Endothelial cell (in vitro differentiated cells): ENCODE measurements at regions not wholly inside any gene's neighbourhood (a gene's known extent, or its start where the extent isn't known, plus 50 kb on each side); places are given as distances from the start of the nearest gene placed in this dataset.

Source experiments
- DNase-seq: peaks from one replicate; pipeline ENCODE4 v3.0.0; 2021; ENCODE audit warnings: low spot score
- H3K27ac Mint-ChIP-seq: one replicate; pipeline ENCODE4 v1.8.0; 2021; ENCODE audit warnings: mixed read lengths, inconsistent platforms; ENCODE audit not compliant: unreplicated experiment
- H3K27me3 Mint-ChIP-seq: one replicate; pipeline ENCODE4 v1.8.0; 2021; ENCODE audit warnings: mild to moderate bottlenecking, moderate library complexity, mixed read lengths, inconsistent platforms; ENCODE audit not compliant: unreplicated experiment
- H3K36me3 Mint-ChIP-seq: one replicate; pipeline ENCODE4 v1.8.0; 2021; ENCODE audit warnings: mild to moderate bottlenecking, low read depth, mixed read lengths, inconsistent platforms; ENCODE audit not compliant: unreplicated experiment
- H3K4me1 Mint-ChIP-seq: one replicate; pipeline ENCODE4 v1.8.0; 2021; ENCODE audit warnings: mild to moderate bottlenecking, mixed read lengths, inconsistent platforms; ENCODE audit not compliant: unreplicated experiment
- H3K4me3 Mint-ChIP-seq: one replicate; pipeline ENCODE4 v1.8.0; 2021; ENCODE audit warnings: mild to moderate bottlenecking, mixed read lengths, inconsistent platforms; ENCODE audit not compliant: unreplicated experiment
- H3K9me3 Mint-ChIP-seq: one replicate; pipeline ENCODE4 v1.8.0; 2021; ENCODE audit warnings: mixed read lengths, inconsistent platforms; ENCODE audit not compliant: unreplicated experiment
- TF ChIP-seq, protein P1 (sequence below): fragments of 200-600 bp; sonication (generic); IDR thresholded peaks from one replicate; pipeline ENCODE4 v1.5.0; 2021; ENCODE audit warnings: antibody characterized with exemption; ENCODE audit not compliant: unreplicated experiment

DNA sequence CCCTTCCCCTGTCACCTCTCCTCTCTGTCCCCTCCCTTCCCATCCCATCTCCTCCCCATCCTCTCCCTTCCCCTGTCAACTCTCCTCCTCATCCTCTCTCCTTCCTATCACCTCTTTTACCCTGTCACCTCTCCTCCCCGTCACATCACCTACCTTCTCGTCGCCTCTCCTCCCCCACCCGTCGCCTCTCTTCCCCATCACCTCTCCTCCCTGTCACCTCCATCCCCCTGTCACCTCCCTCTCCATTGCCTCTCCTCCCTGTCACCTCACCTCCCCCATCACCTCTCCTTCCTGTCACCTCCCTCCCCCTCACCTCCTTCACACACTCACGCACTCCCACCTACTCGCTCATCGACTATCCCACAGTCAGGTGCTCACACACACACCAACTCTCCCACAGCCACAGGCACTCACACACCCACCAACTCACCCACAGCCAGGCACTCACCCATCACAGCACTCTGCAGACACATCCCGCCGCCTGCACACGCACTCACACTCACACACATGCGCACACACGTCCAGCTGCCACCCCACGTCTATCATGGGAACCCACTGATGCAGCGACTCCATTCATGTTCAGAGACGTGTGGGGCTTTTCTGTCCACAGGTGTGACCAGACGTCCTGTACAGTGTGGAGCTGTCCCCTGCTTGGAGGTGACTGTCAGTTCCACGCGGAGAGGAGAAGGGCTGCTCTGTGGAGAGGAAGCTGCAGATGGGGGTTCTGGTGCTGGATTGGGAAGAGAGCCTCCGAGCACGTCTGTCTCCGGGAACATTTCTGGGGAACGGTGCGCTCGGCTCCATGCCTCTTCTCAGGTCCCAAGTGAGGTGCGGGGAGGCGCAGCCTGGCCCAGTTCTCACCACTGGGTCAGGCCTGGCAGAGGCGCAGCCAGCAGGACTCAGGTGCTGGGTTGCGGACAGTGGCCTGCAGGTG is 184.3 kb downstream of the TTLL2 start:
- DNase-seq = no peak
- Mint-ChIP-seq H3K4me1 (peaks cover 35% of the 10 kb centered on the region), H3K27ac (no peak overlapping the region), H3K27me3 (peaks cover 21% of the 10 kb centered on the region), H3K36me3 (no peaks in the 10 kb centered on the region), H3K9me3 (no peaks in the 10 kb centered on the region), H3K4me3 (no peak overlapping the region)
- TF ChIP-seq, protein P1, sequence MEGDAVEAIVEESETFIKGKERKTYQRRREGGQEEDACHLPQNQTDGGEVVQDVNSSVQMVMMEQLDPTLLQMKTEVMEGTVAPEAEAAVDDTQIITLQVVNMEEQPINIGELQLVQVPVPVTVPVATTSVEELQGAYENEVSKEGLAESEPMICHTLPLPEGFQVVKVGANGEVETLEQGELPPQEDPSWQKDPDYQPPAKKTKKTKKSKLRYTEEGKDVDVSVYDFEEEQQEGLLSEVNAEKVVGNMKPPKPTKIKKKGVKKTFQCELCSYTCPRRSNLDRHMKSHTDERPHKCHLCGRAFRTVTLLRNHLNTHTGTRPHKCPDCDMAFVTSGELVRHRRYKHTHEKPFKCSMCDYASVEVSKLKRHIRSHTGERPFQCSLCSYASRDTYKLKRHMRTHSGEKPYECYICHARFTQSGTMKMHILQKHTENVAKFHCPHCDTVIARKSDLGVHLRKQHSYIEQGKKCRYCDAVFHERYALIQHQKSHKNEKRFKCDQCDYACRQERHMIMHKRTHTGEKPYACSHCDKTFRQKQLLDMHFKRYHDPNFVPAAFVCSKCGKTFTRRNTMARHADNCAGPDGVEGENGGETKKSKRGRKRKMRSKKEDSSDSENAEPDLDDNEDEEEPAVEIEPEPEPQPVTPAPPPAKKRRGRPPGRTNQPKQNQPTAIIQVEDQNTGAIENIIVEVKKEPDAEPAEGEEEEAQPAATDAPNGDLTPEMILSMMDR = no peak

DNA sequence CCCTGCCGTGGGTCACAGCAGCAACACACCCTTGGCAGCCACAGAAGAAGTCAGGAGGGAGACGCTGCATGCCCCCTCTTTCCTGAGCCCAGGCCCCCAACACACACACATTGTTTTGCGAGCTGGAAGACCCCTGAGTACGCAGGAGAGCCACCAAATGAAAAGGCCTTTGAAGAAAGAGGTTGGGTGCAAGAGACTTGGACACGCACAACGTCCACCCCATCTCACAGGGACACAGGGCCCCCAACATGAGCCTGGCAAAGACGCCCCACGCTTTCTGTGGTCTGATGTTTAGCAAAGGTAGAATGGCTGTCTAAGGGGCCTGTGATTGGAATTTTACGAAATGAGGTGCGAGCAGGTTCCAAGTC is 185.0 kb downstream of the TTLL2 start:
- Mint-ChIP-seq H3K9me3 (no peaks in the 10 kb centered on the region), H3K4me1 (peaks cover 28% of the 10 kb centered on the region), H3K36me3 (no peaks in the 10 kb centered on the region), H3K27me3 (peaks cover 16% of the 10 kb centered on the region), H3K27ac (no peak overlapping the region), H3K4me3 (no peak overlapping the region)
- TF ChIP-seq, protein P1 = no peak
- DNase-seq = no peak

DNA sequence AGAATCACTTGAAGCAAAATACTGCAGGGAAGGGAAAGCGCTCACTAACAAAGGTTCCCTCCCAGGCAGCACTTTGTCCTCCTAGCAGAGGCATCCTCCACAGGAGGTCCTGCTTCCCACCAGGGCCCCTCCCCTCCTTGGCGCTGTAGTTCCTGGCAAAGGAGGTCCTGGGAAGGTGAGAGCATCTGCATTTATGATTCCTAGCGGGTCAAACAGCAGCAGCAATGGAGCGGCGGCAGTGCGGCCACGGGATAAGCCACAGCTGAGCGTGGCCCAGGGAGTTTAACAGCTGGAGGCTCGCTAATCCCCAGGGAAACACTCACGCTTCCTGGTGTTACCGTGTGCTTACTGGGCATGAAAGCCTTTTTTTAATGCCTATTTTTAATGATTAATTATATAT is 185.8 kb downstream of the TTLL2 start:
- TF ChIP-seq, protein P1 = no peak
- H3K4me3 Mint-ChIP-seq = no peak overlapping the region
- no peak for DNase-seq

DNA sequence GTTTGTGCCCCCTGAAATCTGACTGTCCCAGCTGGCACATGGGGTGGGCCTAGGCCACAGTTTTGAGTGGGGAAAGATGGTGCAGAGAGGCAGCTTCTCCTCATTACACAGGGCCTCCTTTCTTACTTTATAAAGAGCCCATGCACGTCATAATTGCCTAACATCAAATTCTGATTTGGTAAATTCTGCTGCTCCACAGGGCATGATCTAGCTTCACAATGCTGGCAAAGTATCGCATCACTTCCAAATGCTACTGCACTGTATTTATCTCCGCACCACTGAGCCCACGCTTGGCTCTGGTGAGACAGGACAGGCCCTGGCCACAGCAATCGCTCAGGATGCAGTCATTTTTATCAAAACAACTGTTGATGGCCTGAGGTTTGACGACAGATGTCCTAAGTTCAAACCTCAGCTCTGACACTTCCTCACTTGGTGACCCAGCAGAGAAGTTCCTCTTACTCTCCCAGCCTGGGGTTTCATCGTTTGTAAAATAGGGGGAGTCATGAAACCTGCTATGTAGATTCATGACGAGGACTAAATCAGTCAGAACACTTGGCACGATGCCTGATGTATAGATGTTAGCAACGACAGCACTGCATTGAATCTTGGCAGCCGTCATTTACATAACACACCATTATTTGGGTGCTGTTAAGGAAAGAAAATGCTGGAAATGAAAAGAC is 187.9 kb downstream of the TTLL2 start:
- H3K27ac Mint-ChIP-seq = no peak overlapping the region
- H3K4me3 Mint-ChIP-seq = no peak overlapping the region
- H3K9me3 Mint-ChIP-seq = no peaks in the 10 kb centered on the region
- H3K27me3 Mint-ChIP-seq = peaks cover 6% of the 10 kb centered on the region
- H3K36me3 Mint-ChIP-seq = no peaks in the 10 kb centered on the region
- no peak for DNase-seq
- TF ChIP-seq, protein P1 = no peak
- H3K4me1 Mint-ChIP-seq = peaks cover 6% of the 10 kb centered on the region

More for the DNA sequence above, 185.8 kb downstream of the TTLL2 start:
- Mint-ChIP-seq H3K36me3 (no peaks in the 10 kb centered on the region), H3K27me3 (peaks cover 16% of the 10 kb centered on the region), H3K27ac (no peak overlapping the region), H3K4me1 (peaks cover 20% of the 10 kb centered on the region), H3K9me3 (no peaks in the 10 kb centered on the region)

DNA sequence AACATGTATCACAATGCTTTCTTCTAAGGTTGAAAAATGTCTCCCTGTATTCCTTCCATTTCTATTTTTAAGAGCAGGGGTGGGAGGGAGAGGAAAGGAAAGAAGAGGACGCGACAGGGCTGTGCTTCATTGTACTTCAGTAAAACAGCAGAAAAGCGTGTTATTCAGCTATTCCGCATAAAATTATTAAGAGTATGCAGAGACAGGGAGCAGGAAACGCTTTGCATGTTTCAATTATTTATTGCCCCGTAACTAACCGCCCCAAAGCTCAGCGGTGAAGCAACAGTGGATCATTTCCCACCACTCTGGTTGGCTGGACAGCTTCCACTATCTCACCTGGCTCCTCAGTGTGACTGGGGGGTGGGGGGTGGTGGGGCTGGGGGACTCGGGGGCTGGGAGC is 188.9 kb downstream of the TTLL2 start:
- H3K27me3 Mint-ChIP-seq = peaks cover 6% of the 10 kb centered on the region
- TF ChIP-seq, protein P1 = no peak
- DNase-seq = no peak
- H3K36me3 Mint-ChIP-seq = no peaks in the 10 kb centered on the region
- no peak overlapping the region for H3K27ac Mint-ChIP-seq
- H3K9me3 Mint-ChIP-seq = no peaks in the 10 kb centered on the region
- H3K4me1 Mint-ChIP-seq = peaks cover 6% of the 10 kb centered on the region
- no peak overlapping the region for H3K4me3 Mint-ChIP-seq
